Upper lobe of left lung (tissue), 6 donors: ENCODE measurements at regions not wholly inside any gene's neighbourhood (a gene's known extent, or its start where the extent isn't known, plus 50 kb on each side); places are given as distances from the start of the nearest gene placed in this dataset.

Source experiments
- ATAC-seq, 2 donors: fragments of 200-7000 bp; cut with Tn5 transposase; one replicate each; pipeline ENCODE4 v1.9.1; 2022; ENCODE audit warnings: mild to moderate bottlenecking in 2 of 2, moderate library complexity in 2 of 2; ENCODE audit not compliant: low FRiP score in 2 of 2
- DNase-seq, 2 donors: peaks; one replicate each; pipeline ENCODE4 v3.0.0-alpha.2; 2019 to 2020
- H3K27ac ChIP-seq, 4 donors: fragments of 200-600 bp; sonication (generic); one replicate each; pipeline ENCODE4 v1.5.1; 2016 to 2019
- H3K27me3 ChIP-seq, 4 donors: fragments of 200-600 bp; sonication (generic); one replicate each; pipeline ENCODE4 v1.5.1; 2017 to 2019
- H3K36me3 ChIP-seq, 4 donors: fragments of 200-600 bp; sonication (generic); one replicate each; pipeline ENCODE4 v1.5.1; 2016 to 2019
- H3K4me1 ChIP-seq, 4 donors: fragments of 200-600 bp; sonication (generic); one replicate each; pipeline ENCODE4 v1.5.1; 2018 to 2019
- H3K4me3 ChIP-seq, 4 donors: fragments of 200-600 bp; sonication (generic); one replicate each; pipeline ENCODE4 v1.5.1; 2017 to 2019; ENCODE audit warnings: mild to moderate bottlenecking in 2 of 4, moderate library complexity in 1 of 4
- H3K9me3 ChIP-seq, 4 donors: fragments of 200-600 bp; sonication (generic); one replicate each; pipeline ENCODE4 v1.5.1; 2018 to 2019
- EP300 ChIP-seq, 4 donors: sonication (generic); formaldehyde crosslinking; IDR thresholded peaks; one replicate each; pipeline ENCODE4 v1.5.1; 2017; ENCODE audit warnings: antibody characterized with exemption in 4 of 4, control low read depth in 2 of 4
- POLR2A ChIP-seq, 4 donors: fragments of 450-650 bp; IDR thresholded peaks; one replicate each; pipeline ENCODE4 v1.5.1; 2016 to 2017; ENCODE audit warnings: antibody characterized with exemption in 4 of 4, mild to moderate bottlenecking in 2 of 4
- POLR2AphosphoS5 ChIP-seq, 2 donors: sonication (generic); formaldehyde crosslinking; IDR thresholded peaks; one replicate each; pipeline ENCODE4 v1.5.1; 2017; ENCODE audit warnings: antibody characterized with exemption in 2 of 2
- WGBS, 2 donors: methylation state at CpG; one replicate each; pipeline ENCODE4 v1.1.5; 2017 to 2018; 5-methylcytosine and 5-hydroxymethylcytosine counted together
- TF ChIP-seq, protein P1 (sequence below), 6 experiments: fragments of 450-650 bp in 4 of 6; fragments of 200-600 bp in 2 of 6; sonication (generic) in 2 of 6; IDR thresholded peaks; one replicate each; pipeline ENCODE4 v1.5.1; 2016 to 2019; ENCODE audit warnings: antibody characterized with exemption in 6 of 6
- donor health status: DM: no; HTN: no; CAD: no; lungs with moderate emphysema.
- donor health status: DM: no; HTN: yes; CAD: no; lungs with severe emphysema.

DNA sequence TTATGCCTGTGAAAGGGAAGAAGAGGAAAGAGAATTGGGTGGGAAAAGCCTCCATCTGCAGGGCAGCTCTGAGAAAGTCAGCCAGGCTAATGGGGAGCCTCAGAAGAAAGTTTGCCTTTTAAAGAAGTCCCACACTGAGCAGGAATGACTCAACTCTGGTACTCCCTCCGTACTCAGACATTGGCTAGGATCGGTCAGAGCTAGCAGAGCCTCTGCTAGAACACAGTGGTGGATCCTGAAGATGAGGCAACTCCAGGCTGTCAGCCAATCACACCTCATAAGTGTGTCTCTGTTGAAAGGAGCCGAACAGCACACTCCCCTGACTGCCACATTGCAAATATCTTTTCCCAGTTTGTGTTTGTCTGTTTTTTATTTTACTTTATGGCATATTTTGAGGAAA, 96.9 kb downstream of the HNRNPLL start:
- H3K27ac ChIP-seq: no peak overlapping the region
- no peak for TF ChIP-seq POLR2A (IDR thresholded peaks at IDR 0.05)
- no peak for TF ChIP-seq EP300 (IDR thresholded peaks at IDR 0.05)
- TF ChIP-seq POLR2AphosphoS5 (IDR thresholded peaks at IDR 0.05): peak in 1 of 2 donors; percentile 49
- H3K36me3 ChIP-seq: no peaks in the 10 kb centered on the region

DNA sequence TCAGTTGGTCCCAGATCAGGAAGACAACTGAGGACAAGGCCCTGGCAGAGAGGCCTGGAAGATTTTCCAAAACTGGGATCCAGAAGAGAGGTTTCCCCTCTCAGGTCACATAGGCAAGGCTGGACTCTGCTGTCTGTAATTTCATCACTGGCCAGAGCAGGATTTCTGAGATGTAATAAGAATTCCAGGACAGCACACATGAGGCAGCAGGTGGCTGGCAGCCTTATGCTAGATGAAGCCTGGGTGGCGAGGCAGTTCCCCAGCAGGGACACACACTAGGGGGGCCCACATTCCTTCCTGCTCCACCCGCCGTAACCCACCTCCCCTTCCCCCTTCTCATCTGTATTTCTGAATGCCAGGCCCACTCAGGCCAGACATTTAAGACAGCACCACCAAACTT, 98.6 kb downstream of the HNRNPLL start:
- ATAC-seq: no peak
- Histone ChIP-seq H3K4me1 (peaks cover under 1 to 13% (median 8%) of the 10 kb centered on the region in 4 donors), H3K9me3 (peaks cover 0 to 5% (median 2%) of the 10 kb centered on the region in 4 donors), H3K27me3 (no peaks in the 10 kb centered on the region), H3K36me3 (no peaks in the 10 kb centered on the region), H3K27ac (no peak overlapping the region), H3K4me3 (no peak overlapping the region)
- TF ChIP-seq EP300 (IDR thresholded peaks at IDR 0.05) (no peak), POLR2A (IDR thresholded peaks at IDR 0.05) (no peak), POLR2AphosphoS5 (IDR thresholded peaks at IDR 0.05) (no peak)
- TF ChIP-seq, protein P1, sequence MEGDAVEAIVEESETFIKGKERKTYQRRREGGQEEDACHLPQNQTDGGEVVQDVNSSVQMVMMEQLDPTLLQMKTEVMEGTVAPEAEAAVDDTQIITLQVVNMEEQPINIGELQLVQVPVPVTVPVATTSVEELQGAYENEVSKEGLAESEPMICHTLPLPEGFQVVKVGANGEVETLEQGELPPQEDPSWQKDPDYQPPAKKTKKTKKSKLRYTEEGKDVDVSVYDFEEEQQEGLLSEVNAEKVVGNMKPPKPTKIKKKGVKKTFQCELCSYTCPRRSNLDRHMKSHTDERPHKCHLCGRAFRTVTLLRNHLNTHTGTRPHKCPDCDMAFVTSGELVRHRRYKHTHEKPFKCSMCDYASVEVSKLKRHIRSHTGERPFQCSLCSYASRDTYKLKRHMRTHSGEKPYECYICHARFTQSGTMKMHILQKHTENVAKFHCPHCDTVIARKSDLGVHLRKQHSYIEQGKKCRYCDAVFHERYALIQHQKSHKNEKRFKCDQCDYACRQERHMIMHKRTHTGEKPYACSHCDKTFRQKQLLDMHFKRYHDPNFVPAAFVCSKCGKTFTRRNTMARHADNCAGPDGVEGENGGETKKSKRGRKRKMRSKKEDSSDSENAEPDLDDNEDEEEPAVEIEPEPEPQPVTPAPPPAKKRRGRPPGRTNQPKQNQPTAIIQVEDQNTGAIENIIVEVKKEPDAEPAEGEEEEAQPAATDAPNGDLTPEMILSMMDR (IDR thresholded peaks at IDR 0.05): no peak
- 90 to 93% methylated on average over 3 of the region's 3 CpGs for WGBS, 2 donors
- no peak for DNase-seq

More for the DNA sequence above, 96.9 kb downstream of the HNRNPLL start:
- Histone ChIP-seq H3K4me1 (peaks cover 3 to 17% (median 8%) of the 10 kb centered on the region in 4 donors), H3K9me3 (peaks cover 0 to 5% (median 2%) of the 10 kb centered on the region in 4 donors), H3K4me3 (no peak overlapping the region), H3K27me3 (no peaks in the 10 kb centered on the region)
- DNase-seq: peak in 1 of 2 donors; percentile 32
- 61 to 74% methylated on average over 3 of the region's 3 CpGs for WGBS, 2 donors
- peak; percentile 77 to 94 for ATAC-seq

DNA sequence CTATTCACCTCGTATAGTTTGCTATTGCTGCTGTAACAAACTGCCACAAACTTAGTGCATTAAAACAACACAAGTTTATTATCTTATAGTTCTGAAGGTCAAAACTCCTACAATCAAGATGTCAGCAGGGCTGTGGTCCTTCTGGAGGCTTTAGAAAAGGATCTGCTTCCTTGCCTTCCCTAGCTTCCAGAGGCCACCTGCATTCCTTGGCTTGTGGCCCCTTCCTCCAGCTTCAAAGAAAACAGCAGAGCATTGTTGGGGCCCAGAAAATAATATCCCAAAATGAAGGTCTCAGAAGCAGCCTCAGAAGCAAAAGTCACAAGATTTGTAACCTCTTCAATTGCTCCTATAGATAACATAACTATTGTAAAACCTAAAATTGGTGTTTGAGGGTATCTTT, 100.6 kb downstream of the HNRNPLL start:
- 81 to 88% methylated on average over 1 of the region's 1 CpG for WGBS, 2 donors
- no peak overlapping the region for H3K27ac ChIP-seq

DNA sequence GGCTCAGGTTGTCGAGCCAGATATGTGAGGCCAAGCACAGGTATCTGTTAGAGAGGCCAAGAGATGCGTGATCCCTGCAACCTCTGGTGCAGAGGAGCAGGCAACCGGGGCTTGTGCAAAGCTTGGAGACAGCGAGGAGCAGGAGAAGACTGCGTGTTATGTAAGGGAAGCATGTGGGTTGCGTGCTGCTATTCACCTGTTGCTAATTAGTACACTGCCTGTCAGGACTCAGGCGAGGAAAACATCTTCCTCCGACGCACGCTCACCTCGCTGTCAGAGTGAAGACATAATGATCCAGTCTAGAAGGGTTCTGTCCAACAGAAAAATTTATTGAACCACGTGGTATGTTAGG, 102.5 kb downstream of the HNRNPLL start:
- DNase-seq (no peak), ATAC-seq (no peak)
- no peaks in the 10 kb centered on the region for H3K4me1 ChIP-seq
- H3K36me3 ChIP-seq: no peaks in the 10 kb centered on the region
- H3K9me3 ChIP-seq: peaks cover 0 to 5% (median 2%) of the 10 kb centered on the region in 4 donors
- WGBS, 2 donors: 80 to 84% methylated on average over 11 to 12 of the region's 12 CpGs
- no peak overlapping the region for H3K4me3 ChIP-seq
- H3K27ac ChIP-seq: no peak overlapping the region
- H3K27me3 ChIP-seq: no peaks in the 10 kb centered on the region
- TF ChIP-seq POLR2A (IDR thresholded peaks at IDR 0.05): no peak
- TF ChIP-seq EP300 (IDR thresholded peaks at IDR 0.05): no peak
- TF ChIP-seq POLR2AphosphoS5 (IDR thresholded peaks at IDR 0.05): no peak
- TF ChIP-seq, protein P1 (IDR thresholded peaks at IDR 0.05): no peak

More for the DNA sequence above, 100.6 kb downstream of the HNRNPLL start:
- Histone ChIP-seq H3K27me3 (no peaks in the 10 kb centered on the region), H3K4me3 (no peak overlapping the region), H3K4me1 (no peaks in the 10 kb centered on the region), H3K9me3 (peaks cover 0 to 5% (median 2%) of the 10 kb centered on the region in 4 donors), H3K36me3 (no peaks in the 10 kb centered on the region)
- TF ChIP-seq EP300 (IDR thresholded peaks at IDR 0.05) (no peak), POLR2A (IDR thresholded peaks at IDR 0.05) (no peak), POLR2AphosphoS5 (IDR thresholded peaks at IDR 0.05) (no peak)
- TF ChIP-seq, protein P1 (IDR thresholded peaks at IDR 0.05): no peak
- DNase-seq (no peak), ATAC-seq (no peak)

DNA sequence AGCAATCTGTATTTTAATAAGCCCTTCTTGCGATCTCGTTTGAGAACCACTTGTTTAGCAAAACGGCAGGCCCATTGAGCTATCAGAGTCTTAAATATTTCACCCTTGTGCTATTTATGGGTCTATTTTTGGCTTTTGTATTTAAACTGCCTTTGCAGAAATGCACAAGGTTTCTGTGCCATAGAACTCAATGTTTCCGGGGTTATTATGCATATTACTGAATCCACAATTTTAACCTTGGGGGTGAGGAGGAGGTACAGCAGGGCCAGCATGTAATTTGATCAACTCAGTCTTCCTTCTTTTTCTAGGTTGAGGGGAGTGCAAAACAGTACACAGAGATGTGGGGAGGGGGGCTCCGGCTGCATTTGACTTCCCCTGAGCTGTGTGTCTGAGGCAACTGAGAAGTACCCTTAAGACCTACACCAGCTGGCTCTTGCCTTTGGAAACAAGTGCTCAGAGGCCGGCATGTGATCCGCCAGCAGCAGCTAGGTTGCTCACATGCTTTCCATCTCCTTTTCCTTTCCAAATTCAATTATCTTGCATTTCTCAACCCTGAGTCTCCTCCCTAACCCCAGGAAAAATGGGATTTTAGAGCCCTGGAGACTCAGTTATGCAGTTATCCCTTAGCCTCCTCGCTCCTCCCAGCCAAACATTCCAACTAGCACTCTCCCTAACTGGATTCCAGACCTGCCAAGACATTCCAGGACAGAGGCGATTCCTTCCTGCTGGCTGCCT, 103.0 kb downstream of the HNRNPLL start:
- Histone ChIP-seq H3K27me3 (no peaks in the 10 kb centered on the region), H3K27ac (no peak overlapping the region), H3K4me3 (no peak overlapping the region), H3K36me3 (no peaks in the 10 kb centered on the region), H3K4me1 (no peaks in the 10 kb centered on the region), H3K9me3 (peaks cover 0 to 5% (median 2%) of the 10 kb centered on the region in 4 donors)
- peak in 1 of 2 donors; percentile 84 for ATAC-seq
- TF ChIP-seq EP300 (IDR thresholded peaks at IDR 0.05): no peak
- no peak for TF ChIP-seq POLR2AphosphoS5 (IDR thresholded peaks at IDR 0.05)
- TF ChIP-seq POLR2A (IDR thresholded peaks at IDR 0.05): no peak
- TF ChIP-seq, protein P1 (IDR thresholded peaks at IDR 0.05): no peak
- DNase-seq: no peak
- 72 to 83% methylated on average over 8 to 9 of the region's 9 CpGs for WGBS, 2 donors
